Astrocyte of the spinal cord (primary cell): ENCODE measurements at regions not wholly inside any gene's neighbourhood (a gene's known extent, or its start where the extent isn't known, plus 50 kb on each side); places are given as distances from the start of the nearest gene placed in this dataset.

ENCODE experiments used
- DNase-seq: peaks from one replicate; pipeline ENCODE4 v3.0.0; 2011; ENCODE audit warnings: low read depth, low spot score
- H3K4me3 ChIP-seq: 2 replicates; pipeline ENCODE4 v1.5.1; 2011; ENCODE audit warnings: low read depth, mild to moderate bottlenecking, low read length, moderate library complexity
- CTCF ChIP-seq: IDR thresholded peaks from 2 replicates; pipeline ENCODE4 v1.5.1; 2012; ENCODE audit warnings: low read depth, mild to moderate bottlenecking, low read length, inconsistent platforms
- in situ Hi-C: cut with HindIII; loops from 2 replicates; pipeline ENCODE4 v1.10.0; 2017; ENCODE audit warnings: low sequenced_read_pairs

GRCh38 chr5:174173766-174174165 lies 128.3 kb downstream of the NSG2 start:
- DNase-seq, result no peak
- TF ChIP-seq CTCF, result no peak
- in situ Hi-C loops, result no loop called here
- no peak overlapping the region for H3K4me3 ChIP-seq

GRCh38 chr5:174175716-174176268 lies 130.3 kb downstream of the NSG2 start:
- in situ Hi-C loops, result no loop called here
- no peak overlapping the region for H3K4me3 ChIP-seq
- no peak for TF ChIP-seq CTCF
- no peak for DNase-seq

GRCh38 chr5:174176511-174176910 lies 131.0 kb downstream of the NSG2 start:
- no peak for DNase-seq
- H3K4me3 ChIP-seq, result no peak overlapping the region
- no peak for TF ChIP-seq CTCF
- in situ Hi-C loops, result no loop called here

- no peak overlapping the region for H3K4me3 ChIP-seq
- no peak for DNase-seq
- no peak for TF ChIP-seq CTCF
- in situ Hi-C loops, result no loop called here
Measured at GRCh38 chr5:174177531-174177930, 132.0 kb downstream of the NSG2 start.

- no peak for DNase-seq
- no peak for TF ChIP-seq CTCF
- no peak overlapping the region for H3K4me3 ChIP-seq
- in situ Hi-C loops, result no loop called here
Measured at GRCh38 chr5:174177976-174178605, 132.6 kb downstream of the NSG2 start.

GRCh38 chr5:174180639-174181038 lies 135.1 kb downstream of the NSG2 start:
- no peak for DNase-seq
- H3K4me3 ChIP-seq, result no peak overlapping the region
- in situ Hi-C loops, result no loop called here
- TF ChIP-seq CTCF, result no peak

- DNase-seq, result no peak
- in situ Hi-C loops, result no loop called here
- no peak for TF ChIP-seq CTCF
- no peak overlapping the region for H3K4me3 ChIP-seq
Measured at GRCh38 chr5:174182111-174182510, 136.6 kb downstream of the NSG2 start.
